Thoracic aorta (tissue), 2 donors: ENCODE measurements at regions not wholly inside any gene's neighbourhood (a gene's known extent, or its start where the extent isn't known, plus 50 kb on each side); places are given as distances from the start of the nearest gene placed in this dataset.

Source experiments
- ATAC-seq: fragments of 150-250 bp; one replicate; pipeline ENCODE4 v1.8.0; 2017; ENCODE audit warnings: low read depth; ENCODE audit not compliant: insufficient number of reproducible peaks, low FRiP score
- DNase-seq: peaks from one replicate; pipeline ENCODE4 v3.0.0-alpha.2; 2020; ENCODE audit warnings: low spot score
- H3K27ac ChIP-seq, 2 donors: fragments of 200-600 bp; sonication (generic); 1 replicate in 1 of 2; 2 replicates in 1 of 2; pipeline ENCODE4 v1.5.1; 2016; ENCODE audit warnings: mild to moderate bottlenecking in 2 of 2, moderate library complexity in 2 of 2
- H3K27me3 ChIP-seq: fragments of 200-600 bp; sonication (generic); replicated peaks from 2 replicates; pipeline ENCODE4 v1.6.0; 2016; ENCODE audit warnings: mild to moderate bottlenecking; ENCODE audit not compliant: insufficient read depth
- H3K36me3 ChIP-seq: fragments of 200-600 bp; sonication (generic); one replicate; pipeline ENCODE4 v1.5.1; 2016
- H3K4me1 ChIP-seq, 2 donors: fragments of 200-600 bp; sonication (generic); 1 replicate in 1 of 2; 2 replicates in 1 of 2; pipeline versions ENCODE4 v1.5.1 to v1.6.0; 2016; ENCODE audit warnings: low read depth in 2 of 2, mild to moderate bottlenecking in 1 of 2; ENCODE audit not compliant: control insufficient read depth in 1 of 2
- H3K4me3 ChIP-seq: fragments of 200-600 bp; sonication (generic); 2 replicates; pipeline ENCODE4 v1.5.1; 2016; ENCODE audit warnings: mild to moderate bottlenecking
- H3K9me3 ChIP-seq: fragments of 200-600 bp; sonication (generic); 2 replicates; pipeline ENCODE4 v1.5.1; 2016
- TF ChIP-seq, protein P1 (sequence below): fragments of 200-600 bp; sonication (generic); IDR thresholded peaks from one replicate; pipeline ENCODE4 v1.5.1; 2019; ENCODE audit warnings: antibody characterized with exemption

- Histone ChIP-seq H3K27me3 (no peaks in the 10 kb centered on the region), H3K4me1 (no peaks in the 10 kb centered on the region), H3K27ac (no peak overlapping the region), H3K9me3 (no peaks in the 10 kb centered on the region), H3K4me3 (no peak overlapping the region), H3K36me3 (no peaks in the 10 kb centered on the region)
- ATAC-seq, result no peak
- TF ChIP-seq, protein P1, sequence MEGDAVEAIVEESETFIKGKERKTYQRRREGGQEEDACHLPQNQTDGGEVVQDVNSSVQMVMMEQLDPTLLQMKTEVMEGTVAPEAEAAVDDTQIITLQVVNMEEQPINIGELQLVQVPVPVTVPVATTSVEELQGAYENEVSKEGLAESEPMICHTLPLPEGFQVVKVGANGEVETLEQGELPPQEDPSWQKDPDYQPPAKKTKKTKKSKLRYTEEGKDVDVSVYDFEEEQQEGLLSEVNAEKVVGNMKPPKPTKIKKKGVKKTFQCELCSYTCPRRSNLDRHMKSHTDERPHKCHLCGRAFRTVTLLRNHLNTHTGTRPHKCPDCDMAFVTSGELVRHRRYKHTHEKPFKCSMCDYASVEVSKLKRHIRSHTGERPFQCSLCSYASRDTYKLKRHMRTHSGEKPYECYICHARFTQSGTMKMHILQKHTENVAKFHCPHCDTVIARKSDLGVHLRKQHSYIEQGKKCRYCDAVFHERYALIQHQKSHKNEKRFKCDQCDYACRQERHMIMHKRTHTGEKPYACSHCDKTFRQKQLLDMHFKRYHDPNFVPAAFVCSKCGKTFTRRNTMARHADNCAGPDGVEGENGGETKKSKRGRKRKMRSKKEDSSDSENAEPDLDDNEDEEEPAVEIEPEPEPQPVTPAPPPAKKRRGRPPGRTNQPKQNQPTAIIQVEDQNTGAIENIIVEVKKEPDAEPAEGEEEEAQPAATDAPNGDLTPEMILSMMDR, result no peak
- no peak for DNase-seq
Measured at GRCh38 chr2:38170067-38170466, 94.1 kb upstream of the CYP1B1 start.

DNA sequence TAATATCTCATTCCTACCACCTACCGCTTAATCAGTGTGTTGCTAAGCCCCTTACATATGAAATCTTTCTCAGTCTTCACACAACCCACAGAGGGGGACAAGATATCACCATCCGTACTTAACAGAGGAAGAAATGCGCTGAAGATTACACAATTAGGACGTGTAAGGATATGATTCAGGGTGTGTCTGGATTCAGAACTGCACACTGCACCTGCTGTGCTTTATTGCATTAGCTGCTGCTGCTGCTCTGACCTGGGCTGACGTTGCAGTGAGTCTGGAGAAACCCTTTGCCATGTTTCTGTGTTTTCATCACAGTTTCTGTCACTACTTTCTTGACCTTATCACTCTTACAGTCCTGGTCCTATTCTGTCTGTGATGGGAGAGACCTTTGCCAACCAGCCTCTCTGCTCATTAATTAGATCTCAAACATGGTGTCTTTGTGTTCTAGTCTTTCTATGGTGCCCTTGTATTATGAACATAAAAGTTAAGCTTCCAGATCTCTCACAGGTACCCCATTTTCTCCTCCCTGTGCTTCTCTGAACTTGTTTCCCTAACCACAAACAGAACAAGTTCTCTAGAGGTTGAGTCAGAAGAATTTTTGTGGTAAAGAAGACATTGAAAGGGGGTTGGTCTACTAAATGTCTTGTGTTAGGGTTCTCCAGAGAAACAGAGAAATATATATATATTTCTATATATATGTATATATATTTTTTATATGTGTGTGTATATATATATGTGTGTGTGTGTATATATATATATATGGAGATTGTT is 92.9 kb upstream of the CYP1B1 start:
- Histone ChIP-seq H3K27me3 (no peaks in the 10 kb centered on the region), H3K9me3 (no peaks in the 10 kb centered on the region), H3K4me1 (no peaks in the 10 kb centered on the region), H3K27ac (no peak overlapping the region), H3K36me3 (no peaks in the 10 kb centered on the region), H3K4me3 (no peak overlapping the region)
- DNase-seq (no peak), ATAC-seq (no peak)
- TF ChIP-seq, protein P1, result no peak

- ATAC-seq (no peak), DNase-seq (no peak)
- Histone ChIP-seq H3K9me3 (no peaks in the 10 kb centered on the region), H3K4me3 (no peak overlapping the region), H3K36me3 (no peaks in the 10 kb centered on the region), H3K27me3 (no peaks in the 10 kb centered on the region), H3K27ac (no peak overlapping the region), H3K4me1 (no peaks in the 10 kb centered on the region)
- TF ChIP-seq, protein P1, result no peak
Measured at GRCh38 chr2:38167968-38168350, 92.0 kb upstream of the CYP1B1 start.

DNA sequence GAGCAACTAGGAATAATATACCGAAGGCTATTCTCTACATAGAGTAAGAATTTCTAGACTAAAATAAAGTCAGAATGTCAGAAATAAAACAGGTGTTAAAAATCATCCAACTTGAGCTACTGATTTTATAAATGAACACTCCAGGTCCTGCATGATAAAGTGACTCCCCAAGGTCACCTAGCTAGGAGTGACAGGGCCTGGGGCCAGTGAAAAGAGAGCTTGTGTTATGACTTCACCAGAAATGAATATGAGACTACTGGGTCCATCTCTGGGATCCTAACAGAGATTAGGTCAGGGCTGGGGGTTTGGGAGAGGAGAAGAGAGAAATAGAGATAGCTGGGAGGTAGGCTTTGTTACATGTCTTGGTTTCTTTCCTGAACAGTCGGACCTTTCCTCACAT is 89.7 kb upstream of the CYP1B1 start:
- TF ChIP-seq, protein P1, result no peak
- Histone ChIP-seq H3K4me1 (no peaks in the 10 kb centered on the region), H3K27ac (no peak overlapping the region), H3K36me3 (no peaks in the 10 kb centered on the region), H3K27me3 (no peaks in the 10 kb centered on the region), H3K9me3 (no peaks in the 10 kb centered on the region), H3K4me3 (no peak overlapping the region)
- ATAC-seq (no peak), DNase-seq (no peak)

DNA sequence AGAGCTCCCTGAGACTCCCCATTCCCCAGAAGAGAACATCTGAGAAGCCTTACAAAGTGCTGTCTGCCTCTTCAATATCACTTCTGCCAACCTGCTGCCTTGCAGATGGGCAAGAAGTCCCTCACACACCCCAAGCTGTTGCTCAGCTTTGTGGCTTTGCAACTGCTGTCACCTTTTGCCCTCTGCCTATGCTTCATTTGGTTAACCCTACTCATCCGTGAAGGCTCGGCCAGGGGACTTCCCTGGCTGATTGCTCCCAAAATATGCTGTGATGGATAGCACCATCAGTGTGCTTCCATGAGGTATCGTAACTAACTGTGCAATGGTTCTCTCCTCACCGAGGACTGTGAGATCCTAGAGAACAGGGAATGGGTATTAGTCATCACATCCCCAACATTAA is 88.9 kb upstream of the CYP1B1 start:
- DNase-seq, result no peak
- TF ChIP-seq, protein P1, result no peak
- no peak for ATAC-seq
- Histone ChIP-seq H3K27me3 (no peaks in the 10 kb centered on the region), H3K27ac (no peak overlapping the region), H3K4me1 (peaks cover 5% of the 10 kb centered on the region in 2 donors), H3K36me3 (no peaks in the 10 kb centered on the region), H3K4me3 (no peak overlapping the region), H3K9me3 (no peaks in the 10 kb centered on the region)
